Liver (tissue), 7 donors: ENCODE measurements at regions not wholly inside any gene's neighbourhood (a gene's known extent, or its start where the extent isn't known, plus 50 kb on each side); places are given as distances from the start of the nearest gene placed in this dataset.

Source experiments
- DNase-seq: peaks from one replicate; pipeline ENCODE4 v3.0.0-alpha.2; 2017; ENCODE audit warnings: low spot score
- H3K27ac ChIP-seq, 2 donors: one replicate each; pipeline ENCODE4 v1.7.0; 2013; ENCODE audit warnings: inconsistent platforms in 2 of 2, low read length in 2 of 2, control low read depth in 1 of 2, low read depth in 1 of 2, mild to moderate bottlenecking in 1 of 2
- H3K27me3 ChIP-seq, 4 donors: one replicate each; pipeline versions ENCODE4 v1.6.1 to v1.7.0; 2013; ENCODE audit warnings: low read length in 3 of 4, inconsistent platforms in 1 of 4, mild to moderate bottlenecking in 1 of 4, moderate library complexity in 1 of 4; ENCODE audit not compliant: control insufficient read depth in 4 of 4, insufficient read depth in 4 of 4
- H3K36me3 ChIP-seq, 4 donors: one replicate each; pipeline versions ENCODE4 v1.6.1 to v1.7.0; 2013; ENCODE audit warnings: low read length in 3 of 4, mild to moderate bottlenecking in 3 of 4, low read depth in 1 of 4, moderate library complexity in 1 of 4; ENCODE audit not compliant: control insufficient read depth in 4 of 4, insufficient read depth in 3 of 4
- H3K4me1 ChIP-seq, 4 donors: one replicate each; pipeline versions ENCODE4 v1.6.1 to v1.7.0; 2013; ENCODE audit warnings: low read length in 3 of 4, mild to moderate bottlenecking in 3 of 4, moderate library complexity in 1 of 4; ENCODE audit not compliant: control insufficient read depth in 4 of 4, insufficient read depth in 4 of 4
- H3K4me3 ChIP-seq, 3 donors: one replicate each; pipeline versions ENCODE4 v1.6.1 to v1.7.0; 2013; ENCODE audit warnings: low read length in 3 of 3, control low read depth in 1 of 3, low read depth in 1 of 3, mild to moderate bottlenecking in 1 of 3
- H3K9ac ChIP-seq, 2 donors: one replicate each; pipeline ENCODE4 v1.7.0; 2013; ENCODE audit warnings: low read length in 2 of 2, mild to moderate bottlenecking in 2 of 2, moderate library complexity in 2 of 2, control low read depth in 1 of 2, low read depth in 1 of 2
- H3K9me3 ChIP-seq, 4 donors: one replicate each; pipeline versions ENCODE4 v1.6.1 to v1.7.0; 2013; ENCODE audit warnings: low read length in 3 of 4; ENCODE audit not compliant: control insufficient read depth in 4 of 4
- EGR1 ChIP-seq, 2 donors: IDR thresholded peaks; 2 replicates each; pipeline ENCODE4 v1.6.1; 2016 to 2018; ENCODE audit warnings: antibody characterized with exemption in 2 of 2, low read depth in 2 of 2
- FOXA1 ChIP-seq: IDR thresholded peaks from 2 replicates; pipeline ENCODE4 v1.6.1; 2016; ENCODE audit warnings: antibody characterized with exemption
- FOXA2 ChIP-seq: IDR thresholded peaks from 2 replicates; pipeline ENCODE4 v1.6.1; 2016; ENCODE audit warnings: antibody characterized with exemption
- GABPA ChIP-seq, 2 donors: IDR thresholded peaks in 1 of 2; conservative IDR thresholded peaks in 1 of 2; 2 replicates each; pipeline ENCODE4 v1.6.1; 2016; ENCODE audit warnings: antibody characterized with exemption in 2 of 2, mild to moderate bottlenecking in 1 of 2, moderate library complexity in 1 of 2
- HNF4A ChIP-seq, 2 donors: conservative IDR thresholded peaks; 2 replicates each; pipeline ENCODE4 v1.6.1; 2016; ENCODE audit warnings: antibody characterized with exemption in 2 of 2, mild to moderate bottlenecking in 2 of 2
- HNF4G ChIP-seq: IDR thresholded peaks from 2 replicates; pipeline ENCODE4 v1.6.1; 2016; ENCODE audit warnings: antibody characterized with exemption
- JUND ChIP-seq, 2 donors: IDR thresholded peaks; 2 replicates each; pipeline ENCODE4 v1.6.1; 2016; ENCODE audit warnings: antibody characterized with exemption in 2 of 2
- NR2F2 ChIP-seq: IDR thresholded peaks from 2 replicates; pipeline ENCODE4 v1.6.1; 2016; ENCODE audit warnings: antibody characterized with exemption
- RAD21 ChIP-seq, 2 donors: IDR thresholded peaks; 2 replicates each; pipeline ENCODE4 v1.6.1; 2016; ENCODE audit warnings: antibody characterized with exemption in 2 of 2, mild to moderate bottlenecking in 2 of 2
- RXRA ChIP-seq, 2 donors: IDR thresholded peaks; 2 replicates each; pipeline ENCODE4 v1.6.1; 2017 to 2018; ENCODE audit warnings: antibody characterized with exemption in 2 of 2, mild to moderate bottlenecking in 1 of 2
- SP1 ChIP-seq: IDR thresholded peaks from 2 replicates; pipeline ENCODE4 v1.6.1; 2018; ENCODE audit warnings: antibody characterized with exemption, mild to moderate bottlenecking
- TAF1 ChIP-seq: conservative IDR thresholded peaks from 2 replicates; pipeline ENCODE4 v1.6.1; 2016; ENCODE audit warnings: antibody characterized with exemption, mild to moderate bottlenecking
- YY1 ChIP-seq: IDR thresholded peaks from 2 replicates; pipeline ENCODE4 v1.6.1; 2016; ENCODE audit warnings: antibody characterized with exemption, mild to moderate bottlenecking
- TF ChIP-seq, protein P1 (sequence below): IDR thresholded peaks from 2 replicates; pipeline ENCODE4 v1.6.1; 2016; ENCODE audit warnings: antibody characterized with exemption
- TF ChIP-seq, protein P2 (sequence below): IDR thresholded peaks from 2 replicates; pipeline ENCODE4 v1.6.1; 2016; ENCODE audit warnings: antibody characterized with exemption
- TF ChIP-seq, protein P3 (sequence below): IDR thresholded peaks from 2 replicates; pipeline ENCODE4 v1.6.1; 2016; ENCODE audit warnings: antibody characterized with exemption, mild to moderate bottlenecking
- TF ChIP-seq, protein P4 (sequence below): fragments of 150-350 bp; IDR thresholded peaks from 2 replicates; pipeline ENCODE4 v1.5.1; 2017; ENCODE audit warnings: improper control_type of control experiment, low read depth, low read length; ENCODE audit not compliant: missing input control
- TF ChIP-seq, protein P5 (sequence below): IDR thresholded peaks from 2 replicates; pipeline ENCODE4 v1.6.1; 2016; ENCODE audit warnings: antibody characterized with exemption
- donor health status: healthy.
- donor health status: healthy.
- donor health status: healthy.
- donor health status: healthy.

DNA sequence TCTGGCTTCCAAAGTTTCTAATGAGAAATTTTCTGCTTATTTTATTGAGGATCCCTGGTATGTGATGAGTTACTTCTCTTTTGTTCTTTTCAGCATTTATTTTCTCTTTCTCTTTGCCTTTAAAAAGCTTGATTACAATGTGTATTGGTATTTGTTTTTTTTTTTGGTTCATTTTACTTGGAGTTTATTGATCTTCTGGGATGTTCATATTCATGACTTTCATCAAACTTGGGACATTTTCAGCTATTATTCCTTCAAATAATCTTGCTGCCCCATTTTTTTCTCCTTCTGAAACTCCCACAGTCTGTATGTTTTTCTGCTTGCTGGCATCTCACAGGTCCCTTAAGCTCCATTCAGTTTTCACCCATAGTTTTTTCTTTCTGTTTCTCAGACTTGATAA, 102.4 kb downstream of the PRDM13 start:
- no peaks in the 10 kb centered on the region for H3K9me3 ChIP-seq
- TF ChIP-seq GABPA (IDR thresholded peaks at IDR 0.05 in 1 of 2, conservative IDR thresholded peaks at IDR 0.05 in 1 of 2), result no peak
- TF ChIP-seq JUND (IDR thresholded peaks at IDR 0.05), result no peak
- TF ChIP-seq RAD21 (IDR thresholded peaks at IDR 0.05), result no peak
- TF ChIP-seq, protein P1, sequence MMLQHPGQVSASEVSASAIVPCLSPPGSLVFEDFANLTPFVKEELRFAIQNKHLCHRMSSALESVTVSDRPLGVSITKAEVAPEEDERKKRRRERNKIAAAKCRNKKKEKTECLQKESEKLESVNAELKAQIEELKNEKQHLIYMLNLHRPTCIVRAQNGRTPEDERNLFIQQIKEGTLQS, result no peak
- TF ChIP-seq TAF1, result no peak
- TF ChIP-seq FOXA1, result no peak
- TF ChIP-seq EGR1 (IDR thresholded peaks at IDR 0.05; ENCODE audit: low read depth in 2 of 2), result no peak
- no peak for TF ChIP-seq HNF4A (conservative IDR thresholded peaks at IDR 0.05)
- TF ChIP-seq, protein P2, sequence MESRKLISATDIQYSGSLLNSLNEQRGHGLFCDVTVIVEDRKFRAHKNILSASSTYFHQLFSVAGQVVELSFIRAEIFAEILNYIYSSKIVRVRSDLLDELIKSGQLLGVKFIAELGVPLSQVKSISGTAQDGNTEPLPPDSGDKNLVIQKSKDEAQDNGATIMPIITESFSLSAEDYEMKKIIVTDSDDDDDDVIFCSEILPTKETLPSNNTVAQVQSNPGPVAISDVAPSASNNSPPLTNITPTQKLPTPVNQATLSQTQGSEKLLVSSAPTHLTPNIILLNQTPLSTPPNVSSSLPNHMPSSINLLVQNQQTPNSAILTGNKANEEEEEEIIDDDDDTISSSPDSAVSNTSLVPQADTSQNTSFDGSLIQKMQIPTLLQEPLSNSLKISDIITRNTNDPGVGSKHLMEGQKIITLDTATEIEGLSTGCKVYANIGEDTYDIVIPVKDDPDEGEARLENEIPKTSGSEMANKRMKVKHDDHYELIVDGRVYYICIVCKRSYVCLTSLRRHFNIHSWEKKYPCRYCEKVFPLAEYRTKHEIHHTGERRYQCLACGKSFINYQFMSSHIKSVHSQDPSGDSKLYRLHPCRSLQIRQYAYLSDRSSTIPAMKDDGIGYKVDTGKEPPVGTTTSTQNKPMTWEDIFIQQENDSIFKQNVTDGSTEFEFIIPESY, result no peak
- TF ChIP-seq NR2F2, result no peak
- TF ChIP-seq RXRA (IDR thresholded peaks at IDR 0.05), result no peak
- no peak overlapping the region for H3K9ac ChIP-seq
- H3K27ac ChIP-seq, result no peak overlapping the region
- no peaks in the 10 kb centered on the region for H3K36me3 ChIP-seq
- DNase-seq, result no peak
- H3K27me3 ChIP-seq, result no peaks in the 10 kb centered on the region
- H3K4me3 ChIP-seq, result no peak overlapping the region
- no peaks in the 10 kb centered on the region for H3K4me1 ChIP-seq

GRCh38 chr6:99711302-99711701, 104.7 kb downstream of the PRDM13 start:
- H3K27me3 ChIP-seq, result no peaks in the 10 kb centered on the region
- no peak overlapping the region for H3K9ac ChIP-seq
- no peaks in the 10 kb centered on the region for H3K9me3 ChIP-seq
- no peaks in the 10 kb centered on the region for H3K36me3 ChIP-seq
- no peak for DNase-seq
- no peak overlapping the region for H3K4me3 ChIP-seq
- no peaks in the 10 kb centered on the region for H3K4me1 ChIP-seq
- TF ChIP-seq YY1, result no peak
- no peak for TF ChIP-seq FOXA1
- TF ChIP-seq GABPA (IDR thresholded peaks at IDR 0.05 in 1 of 2, conservative IDR thresholded peaks at IDR 0.05 in 1 of 2), result no peak
- no peak for TF ChIP-seq HNF4A (conservative IDR thresholded peaks at IDR 0.05)
- TF ChIP-seq, protein P2, result no peak
- TF ChIP-seq, protein P3, sequence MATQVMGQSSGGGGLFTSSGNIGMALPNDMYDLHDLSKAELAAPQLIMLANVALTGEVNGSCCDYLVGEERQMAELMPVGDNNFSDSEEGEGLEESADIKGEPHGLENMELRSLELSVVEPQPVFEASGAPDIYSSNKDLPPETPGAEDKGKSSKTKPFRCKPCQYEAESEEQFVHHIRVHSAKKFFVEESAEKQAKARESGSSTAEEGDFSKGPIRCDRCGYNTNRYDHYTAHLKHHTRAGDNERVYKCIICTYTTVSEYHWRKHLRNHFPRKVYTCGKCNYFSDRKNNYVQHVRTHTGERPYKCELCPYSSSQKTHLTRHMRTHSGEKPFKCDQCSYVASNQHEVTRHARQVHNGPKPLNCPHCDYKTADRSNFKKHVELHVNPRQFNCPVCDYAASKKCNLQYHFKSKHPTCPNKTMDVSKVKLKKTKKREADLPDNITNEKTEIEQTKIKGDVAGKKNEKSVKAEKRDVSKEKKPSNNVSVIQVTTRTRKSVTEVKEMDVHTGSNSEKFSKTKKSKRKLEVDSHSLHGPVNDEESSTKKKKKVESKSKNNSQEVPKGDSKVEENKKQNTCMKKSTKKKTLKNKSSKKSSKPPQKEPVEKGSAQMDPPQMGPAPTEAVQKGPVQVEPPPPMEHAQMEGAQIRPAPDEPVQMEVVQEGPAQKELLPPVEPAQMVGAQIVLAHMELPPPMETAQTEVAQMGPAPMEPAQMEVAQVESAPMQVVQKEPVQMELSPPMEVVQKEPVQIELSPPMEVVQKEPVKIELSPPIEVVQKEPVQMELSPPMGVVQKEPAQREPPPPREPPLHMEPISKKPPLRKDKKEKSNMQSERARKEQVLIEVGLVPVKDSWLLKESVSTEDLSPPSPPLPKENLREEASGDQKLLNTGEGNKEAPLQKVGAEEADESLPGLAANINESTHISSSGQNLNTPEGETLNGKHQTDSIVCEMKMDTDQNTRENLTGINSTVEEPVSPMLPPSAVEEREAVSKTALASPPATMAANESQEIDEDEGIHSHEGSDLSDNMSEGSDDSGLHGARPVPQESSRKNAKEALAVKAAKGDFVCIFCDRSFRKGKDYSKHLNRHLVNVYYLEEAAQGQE, result no peak
- no peak for TF ChIP-seq RAD21 (IDR thresholded peaks at IDR 0.05)
- TF ChIP-seq RXRA (IDR thresholded peaks at IDR 0.05), result no peak
- TF ChIP-seq, protein P4, sequence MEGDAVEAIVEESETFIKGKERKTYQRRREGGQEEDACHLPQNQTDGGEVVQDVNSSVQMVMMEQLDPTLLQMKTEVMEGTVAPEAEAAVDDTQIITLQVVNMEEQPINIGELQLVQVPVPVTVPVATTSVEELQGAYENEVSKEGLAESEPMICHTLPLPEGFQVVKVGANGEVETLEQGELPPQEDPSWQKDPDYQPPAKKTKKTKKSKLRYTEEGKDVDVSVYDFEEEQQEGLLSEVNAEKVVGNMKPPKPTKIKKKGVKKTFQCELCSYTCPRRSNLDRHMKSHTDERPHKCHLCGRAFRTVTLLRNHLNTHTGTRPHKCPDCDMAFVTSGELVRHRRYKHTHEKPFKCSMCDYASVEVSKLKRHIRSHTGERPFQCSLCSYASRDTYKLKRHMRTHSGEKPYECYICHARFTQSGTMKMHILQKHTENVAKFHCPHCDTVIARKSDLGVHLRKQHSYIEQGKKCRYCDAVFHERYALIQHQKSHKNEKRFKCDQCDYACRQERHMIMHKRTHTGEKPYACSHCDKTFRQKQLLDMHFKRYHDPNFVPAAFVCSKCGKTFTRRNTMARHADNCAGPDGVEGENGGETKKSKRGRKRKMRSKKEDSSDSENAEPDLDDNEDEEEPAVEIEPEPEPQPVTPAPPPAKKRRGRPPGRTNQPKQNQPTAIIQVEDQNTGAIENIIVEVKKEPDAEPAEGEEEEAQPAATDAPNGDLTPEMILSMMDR, result no peak
- no peak for TF ChIP-seq EGR1 (IDR thresholded peaks at IDR 0.05; ENCODE audit: low read depth in 2 of 2)
- no peak for TF ChIP-seq SP1
- no peak for TF ChIP-seq FOXA2
- TF ChIP-seq NR2F2, result no peak
- TF ChIP-seq, protein P5, sequence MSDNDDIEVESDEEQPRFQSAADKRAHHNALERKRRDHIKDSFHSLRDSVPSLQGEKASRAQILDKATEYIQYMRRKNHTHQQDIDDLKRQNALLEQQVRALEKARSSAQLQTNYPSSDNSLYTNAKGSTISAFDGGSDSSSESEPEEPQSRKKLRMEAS, result no peak
- TF ChIP-seq JUND (IDR thresholded peaks at IDR 0.05), result no peak
- no peak for TF ChIP-seq HNF4G
- TF ChIP-seq, protein P1, result no peak
- no peak overlapping the region for H3K27ac ChIP-seq
